K562 (cell line): ENCODE measurements at regions not wholly inside any gene's neighbourhood (a gene's known extent, or its start where the extent isn't known, plus 50 kb on each side); places are given as distances from the start of the nearest gene placed in this dataset.

Experiments used
- ASH1L ChIP-seq: fragments of 450-650 bp; IDR thresholded peaks from 2 replicates; pipeline ENCODE4 v1.6.1; 2018; ENCODE audit warnings: borderline replicate concordance, mild to moderate bottlenecking, low read depth; ENCODE audit not compliant: partially characterized antibody
- FOXM1 ChIP-seq, 2 experiments: fragments of 450-650 bp in 1 of 2; sonication (generic) in 1 of 2; formaldehyde crosslinking in 1 of 2; IDR thresholded peaks; 2 replicates each; pipeline versions ENCODE4 v1.6.1 to v1.9.0; 2017 to 2022; ENCODE audit warnings: low read depth in 2 of 2, mild to moderate bottlenecking in 2 of 2, missing genetic modification reagents in 1 of 2, moderate library complexity in 1 of 2
- KHSRP ChIP-seq: fragments of 450-650 bp; IDR thresholded peaks from 2 replicates; pipeline ENCODE4 v1.6.1; 2017
- KLF13 ChIP-seq: fragments of 450-650 bp; IDR thresholded peaks from 2 replicates; pipeline ENCODE4 v1.6.1; 2016; ENCODE audit warnings: missing genetic modification characterization, low read depth, mild to moderate bottlenecking, missing compliant biosample characterization, moderate library complexity, borderline replicate concordance
- NFRKB ChIP-seq: fragments of 450-650 bp; IDR thresholded peaks from 2 replicates; pipeline ENCODE4 v1.6.1; 2016; ENCODE audit warnings: low read depth
- NONO ChIP-seq, 2 experiments: fragments of 200-400 bp in 1 of 2; fragments of 450-650 bp in 1 of 2; formaldehyde crosslinking in 1 of 2; IDR thresholded peaks; 2 replicates each; pipeline ENCODE4 v1.6.1; 2017; ENCODE audit warnings: low read depth in 2 of 2, mild to moderate bottlenecking in 2 of 2, moderate library complexity in 2 of 2, low read length in 1 of 2
- RNF219 ChIP-seq: fragments of 250-450 bp; sonication (Bioruptor Pico); IDR thresholded peaks from 2 replicates; pipeline ENCODE4 v1.5.0; 2022; ENCODE audit warnings: mild to moderate bottlenecking
- TSC22D4 ChIP-seq: fragments of 450-650 bp; IDR thresholded peaks from 2 replicates; pipeline ENCODE4 v1.6.1; 2016; ENCODE audit warnings: missing genetic modification characterization, missing biosample characterization, control low read depth
- XRCC4 ChIP-seq: IDR thresholded peaks from one replicate; pipeline ENCODE4 v1.6.1; 2011; ENCODE audit not compliant: insufficient read depth, insufficient read length; ENCODE audit errors: extremely low read depth
- ZNF324 ChIP-seq: fragments of 250-450 bp; sonication (Bioruptor Pico); IDR thresholded peaks from 2 replicates; pipeline ENCODE4 v1.4.0; 2020; ENCODE audit warnings: mild to moderate bottlenecking
- ZNF512 ChIP-seq: IDR thresholded peaks from 2 replicates; pipeline ENCODE4 v1.6.1; 2016; ENCODE audit warnings: missing genetic modification characterization, missing compliant biosample characterization
- TF ChIP-seq, protein P1 (sequence below): sonication (generic); formaldehyde crosslinking; IDR thresholded peaks from 2 replicates; pipeline ENCODE4 v1.8.0; 2022; ENCODE audit warnings: missing genetic modification reagents, mild to moderate bottlenecking, moderate library complexity, borderline replicate concordance
- TF ChIP-seq, protein P2 (sequence below), 2 experiments: fragments of 150-350 bp in 1 of 2; IDR thresholded peaks; 2 replicates each; pipeline ENCODE4 v1.6.1; 2012 to 2016; ENCODE audit warnings: low read depth in 2 of 2, low read length in 2 of 2, mild to moderate bottlenecking in 1 of 2, moderate library complexity in 1 of 2
- TF ChIP-seq, protein P3 (sequence below): conservative IDR thresholded peaks from 2 replicates; pipeline ENCODE4 v1.6.1; 2011; ENCODE audit warnings: low read depth, mild to moderate bottlenecking, low read length; ENCODE audit not compliant: control insufficient read depth

DNA sequence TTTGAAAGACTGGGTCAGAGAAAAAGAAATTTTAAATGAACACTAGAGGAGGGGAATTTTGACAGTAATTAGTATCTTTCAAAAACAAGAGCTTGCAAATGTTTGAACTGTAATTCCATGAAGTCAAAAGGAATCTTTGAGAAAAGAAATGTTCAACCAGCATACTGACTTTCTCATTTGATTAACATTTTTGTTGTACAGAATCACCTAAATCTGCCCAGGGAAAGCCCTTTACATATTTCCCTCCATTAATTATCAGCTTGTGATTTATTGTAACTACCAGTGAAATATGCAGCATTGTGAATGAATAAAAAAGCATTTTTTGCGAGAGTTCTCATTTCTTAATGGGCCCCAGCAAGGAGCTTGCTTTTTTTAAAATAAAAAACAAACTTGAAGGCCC is 61.2 kb upstream of the CCDC91 start (continued):
- TF ChIP-seq KLF13 (tag), result no peak
- no peak for TF ChIP-seq ZNF512
- TF ChIP-seq, protein P1, sequence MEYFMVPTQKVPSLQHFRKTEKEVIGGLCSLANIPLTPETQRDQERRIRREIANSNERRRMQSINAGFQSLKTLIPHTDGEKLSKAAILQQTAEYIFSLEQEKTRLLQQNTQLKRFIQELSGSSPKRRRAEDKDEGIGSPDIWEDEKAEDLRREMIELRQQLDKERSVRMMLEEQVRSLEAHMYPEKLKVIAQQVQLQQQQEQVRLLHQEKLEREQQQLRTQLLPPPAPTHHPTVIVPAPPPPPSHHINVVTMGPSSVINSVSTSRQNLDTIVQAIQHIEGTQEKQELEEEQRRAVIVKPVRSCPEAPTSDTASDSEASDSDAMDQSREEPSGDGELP, result no peak
- TF ChIP-seq FOXM1 (IDR thresholded peaks at IDR 0.05; ENCODE audit: low read depth), result no peak
- no peak for TF ChIP-seq FOXM1 (CRISPR knock-in tag; IDR thresholded peaks at IDR 0.05; ENCODE audit: low read depth)
- TF ChIP-seq KHSRP, result no peak
- TF ChIP-seq NFRKB, result no peak
- no peak for TF ChIP-seq ASH1L
- no peak for TF ChIP-seq XRCC4
- no peak for TF ChIP-seq ZNF324
- no peak for TF ChIP-seq NONO (IDR thresholded peaks at IDR 0.05; ENCODE audit: low read depth in 2 of 2, low read length in 1 of 2)
- TF ChIP-seq, protein P2, sequence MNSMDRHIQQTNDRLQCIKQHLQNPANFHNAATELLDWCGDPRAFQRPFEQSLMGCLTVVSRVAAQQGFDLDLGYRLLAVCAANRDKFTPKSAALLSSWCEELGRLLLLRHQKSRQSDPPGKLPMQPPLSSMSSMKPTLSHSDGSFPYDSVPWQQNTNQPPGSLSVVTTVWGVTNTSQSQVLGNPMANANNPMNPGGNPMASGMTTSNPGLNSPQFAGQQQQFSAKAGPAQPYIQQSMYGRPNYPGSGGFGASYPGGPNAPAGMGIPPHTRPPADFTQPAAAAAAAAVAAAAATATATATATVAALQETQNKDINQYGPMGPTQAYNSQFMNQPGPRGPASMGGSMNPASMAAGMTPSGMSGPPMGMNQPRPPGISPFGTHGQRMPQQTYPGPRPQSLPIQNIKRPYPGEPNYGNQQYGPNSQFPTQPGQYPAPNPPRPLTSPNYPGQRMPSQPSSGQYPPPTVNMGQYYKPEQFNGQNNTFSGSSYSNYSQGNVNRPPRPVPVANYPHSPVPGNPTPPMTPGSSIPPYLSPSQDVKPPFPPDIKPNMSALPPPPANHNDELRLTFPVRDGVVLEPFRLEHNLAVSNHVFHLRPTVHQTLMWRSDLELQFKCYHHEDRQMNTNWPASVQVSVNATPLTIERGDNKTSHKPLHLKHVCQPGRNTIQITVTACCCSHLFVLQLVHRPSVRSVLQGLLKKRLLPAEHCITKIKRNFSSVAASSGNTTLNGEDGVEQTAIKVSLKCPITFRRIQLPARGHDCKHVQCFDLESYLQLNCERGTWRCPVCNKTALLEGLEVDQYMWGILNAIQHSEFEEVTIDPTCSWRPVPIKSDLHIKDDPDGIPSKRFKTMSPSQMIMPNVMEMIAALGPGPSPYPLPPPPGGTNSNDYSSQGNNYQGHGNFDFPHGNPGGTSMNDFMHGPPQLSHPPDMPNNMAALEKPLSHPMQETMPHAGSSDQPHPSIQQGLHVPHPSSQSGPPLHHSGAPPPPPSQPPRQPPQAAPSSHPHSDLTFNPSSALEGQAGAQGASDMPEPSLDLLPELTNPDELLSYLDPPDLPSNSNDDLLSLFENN (IDR thresholded peaks at IDR 0.05; ENCODE audit: low read depth in 2 of 2, low read length in 2 of 2), result no peak
- TF ChIP-seq TSC22D4 (tag), result no peak
- TF ChIP-seq, protein P3, sequence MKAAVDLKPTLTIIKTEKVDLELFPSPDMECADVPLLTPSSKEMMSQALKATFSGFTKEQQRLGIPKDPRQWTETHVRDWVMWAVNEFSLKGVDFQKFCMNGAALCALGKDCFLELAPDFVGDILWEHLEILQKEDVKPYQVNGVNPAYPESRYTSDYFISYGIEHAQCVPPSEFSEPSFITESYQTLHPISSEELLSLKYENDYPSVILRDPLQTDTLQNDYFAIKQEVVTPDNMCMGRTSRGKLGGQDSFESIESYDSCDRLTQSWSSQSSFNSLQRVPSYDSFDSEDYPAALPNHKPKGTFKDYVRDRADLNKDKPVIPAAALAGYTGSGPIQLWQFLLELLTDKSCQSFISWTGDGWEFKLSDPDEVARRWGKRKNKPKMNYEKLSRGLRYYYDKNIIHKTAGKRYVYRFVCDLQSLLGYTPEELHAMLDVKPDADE, result no peak
- TF ChIP-seq RNF219 (CRISPR knock-in tag), result no peak
